Stomach (tissue), 8 donors: ENCODE measurements at regions not wholly inside any gene's neighbourhood (a gene's known extent, or its start where the extent isn't known, plus 50 kb on each side); places are given as distances from the start of the nearest gene placed in this dataset.

Experiments
- DNase-seq, 2 donors: peaks; one replicate each; pipeline versions ENCODE4 v3.0.0 to v3.0.0-alpha.2; 2013 to 2019
- H3K27ac ChIP-seq, 5 donors: fragments of 200-600 bp in 4 of 5; sonication (generic) in 4 of 5; one replicate each; pipeline ENCODE4 v1.5.1; 2013 to 2019; ENCODE audit warnings: mild to moderate bottlenecking in 1 of 5, moderate library complexity in 1 of 5
- H3K27me3 ChIP-seq, 3 donors: fragments of 200-600 bp; sonication (generic); one replicate each; pipeline ENCODE4 v1.5.1; 2017 to 2019; ENCODE audit warnings: mixed run types in 1 of 3
- H3K36me3 ChIP-seq, 4 donors: fragments of 200-600 bp; sonication (generic); 1 replicate in 3 of 4; 2 replicates in 1 of 4; pipeline ENCODE4 v1.5.1; 2016 to 2019
- H3K4me1 ChIP-seq, 4 donors: fragments of 200-600 bp; sonication (generic); one replicate each; pipeline ENCODE4 v1.5.1; 2016 to 2019
- H3K4me3 ChIP-seq, 4 donors: fragments of 200-600 bp; sonication (generic) in 3 of 4; one replicate each; pipeline ENCODE4 v1.5.1; 2016 to 2019; ENCODE audit warnings: mild to moderate bottlenecking in 1 of 4
- H3K9me3 ChIP-seq, 4 donors: fragments of 200-600 bp; sonication (generic); one replicate each; pipeline ENCODE4 v1.5.1; 2016 to 2019
- EP300 ChIP-seq: sonication (generic); formaldehyde crosslinking; IDR thresholded peaks from one replicate; pipeline ENCODE4 v1.6.1; 2017; ENCODE audit warnings: antibody characterized with exemption
- POLR2A ChIP-seq, 4 donors: fragments of 450-650 bp; IDR thresholded peaks; one replicate each; pipeline ENCODE4 v1.6.1; 2016; ENCODE audit warnings: antibody characterized with exemption in 4 of 4, control low read depth in 2 of 4, mild to moderate bottlenecking in 1 of 4, moderate library complexity in 1 of 4
- POLR2AphosphoS5 ChIP-seq, 3 donors: sonication (generic); formaldehyde crosslinking; IDR thresholded peaks; one replicate each; pipeline ENCODE4 v1.6.1; 2016; ENCODE audit warnings: antibody characterized with exemption in 3 of 3
- WGBS, 5 donors: extraction: QIAGEN DNeasy Blood & Tissue Kit in 3 of 5; methylation state at CpG; one replicate each; pipeline versions ENCODE4 v1.1.5 to v1.1.7; 2013 to 2018; 5-methylcytosine and 5-hydroxymethylcytosine counted together
- intact Hi-C: fragments of 100-400 bp; cut with DNase I; formaldehyde crosslinking; loops from one replicate; pipeline ENCODE4 v1.15.1; 2023; ENCODE audit warnings: low total_unique reads
- TF ChIP-seq, protein P1 (sequence below), 7 experiments: fragments of 450-650 bp in 4 of 7; fragments of 200-600 bp in 3 of 7; sonication (generic) in 3 of 7; IDR thresholded peaks; one replicate each; pipeline ENCODE4 v1.5.1; 2016 to 2019; ENCODE audit warnings: antibody characterized with exemption in 7 of 7, control low read depth in 2 of 7, mild to moderate bottlenecking in 1 of 7
- donor health status: healthy with polysubstance abuse.
- donor health status: Bipolar disorder and iron deficiency.
- donor health status: healthy.

GRCh38 chr2:235378944-235379343, 114.9 kb upstream of the AGAP1 start:
- Histone ChIP-seq H3K27ac (no peak overlapping the region), H3K36me3 (no peaks in the 10 kb centered on the region), H3K27me3 (no peaks in the 10 kb centered on the region), H3K4me3 (no peak overlapping the region), H3K4me1 (no peaks in the 10 kb centered on the region), H3K9me3 (no peaks in the 10 kb centered on the region)
- 77 to 94% (median 88%) methylated on average over 4 of the region's 4 CpGs for WGBS, 5 donors
- no peak for DNase-seq
- no peak for TF ChIP-seq POLR2A (IDR thresholded peaks at IDR 0.05)
- no peak for TF ChIP-seq EP300
- TF ChIP-seq POLR2AphosphoS5 (IDR thresholded peaks at IDR 0.05), result no peak
- TF ChIP-seq, protein P1, sequence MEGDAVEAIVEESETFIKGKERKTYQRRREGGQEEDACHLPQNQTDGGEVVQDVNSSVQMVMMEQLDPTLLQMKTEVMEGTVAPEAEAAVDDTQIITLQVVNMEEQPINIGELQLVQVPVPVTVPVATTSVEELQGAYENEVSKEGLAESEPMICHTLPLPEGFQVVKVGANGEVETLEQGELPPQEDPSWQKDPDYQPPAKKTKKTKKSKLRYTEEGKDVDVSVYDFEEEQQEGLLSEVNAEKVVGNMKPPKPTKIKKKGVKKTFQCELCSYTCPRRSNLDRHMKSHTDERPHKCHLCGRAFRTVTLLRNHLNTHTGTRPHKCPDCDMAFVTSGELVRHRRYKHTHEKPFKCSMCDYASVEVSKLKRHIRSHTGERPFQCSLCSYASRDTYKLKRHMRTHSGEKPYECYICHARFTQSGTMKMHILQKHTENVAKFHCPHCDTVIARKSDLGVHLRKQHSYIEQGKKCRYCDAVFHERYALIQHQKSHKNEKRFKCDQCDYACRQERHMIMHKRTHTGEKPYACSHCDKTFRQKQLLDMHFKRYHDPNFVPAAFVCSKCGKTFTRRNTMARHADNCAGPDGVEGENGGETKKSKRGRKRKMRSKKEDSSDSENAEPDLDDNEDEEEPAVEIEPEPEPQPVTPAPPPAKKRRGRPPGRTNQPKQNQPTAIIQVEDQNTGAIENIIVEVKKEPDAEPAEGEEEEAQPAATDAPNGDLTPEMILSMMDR (IDR thresholded peaks at IDR 0.05), result no peak
- intact Hi-C loops, result no loop called here

DNA sequence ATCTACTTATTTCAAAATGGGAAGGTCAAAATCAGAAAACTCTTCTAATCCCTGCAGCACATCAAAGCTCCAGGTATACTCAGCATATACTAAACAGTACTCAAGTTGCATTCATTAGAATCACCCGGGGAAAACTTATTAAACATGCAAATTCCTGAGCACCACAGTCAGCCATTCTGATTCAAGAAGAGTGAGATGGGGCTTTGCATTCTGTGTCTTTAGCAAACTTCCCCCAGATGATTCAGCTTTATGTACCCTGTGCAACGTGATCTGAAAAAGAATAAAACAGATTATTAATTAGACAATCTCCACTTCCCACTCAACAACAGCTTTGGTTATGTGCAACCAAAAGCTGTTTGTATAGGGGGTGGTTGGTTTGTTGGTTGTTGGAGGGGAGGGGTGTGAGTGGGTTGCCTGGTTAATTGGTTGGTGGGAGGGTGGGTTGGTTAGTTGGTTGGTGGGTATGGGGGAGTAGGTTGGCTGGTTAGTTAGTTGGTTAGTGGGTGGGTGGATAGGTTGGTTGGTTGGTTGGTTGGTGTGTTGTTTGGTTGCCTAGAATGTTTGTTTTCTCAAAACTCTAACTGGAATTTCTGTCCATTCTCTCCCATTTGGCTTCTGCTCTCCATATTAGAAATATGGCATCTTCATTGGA, 112.5 kb upstream of the AGAP1 start:
- no peak for TF ChIP-seq POLR2A (IDR thresholded peaks at IDR 0.05)
- no peak for TF ChIP-seq EP300
- TF ChIP-seq, protein P1 (IDR thresholded peaks at IDR 0.05), result no peak
- TF ChIP-seq POLR2AphosphoS5 (IDR thresholded peaks at IDR 0.05), result no peak
- WGBS, 5 donors, result 55 to 73% (median 68%) methylated on average over 2 of the region's 2 CpGs

DNA sequence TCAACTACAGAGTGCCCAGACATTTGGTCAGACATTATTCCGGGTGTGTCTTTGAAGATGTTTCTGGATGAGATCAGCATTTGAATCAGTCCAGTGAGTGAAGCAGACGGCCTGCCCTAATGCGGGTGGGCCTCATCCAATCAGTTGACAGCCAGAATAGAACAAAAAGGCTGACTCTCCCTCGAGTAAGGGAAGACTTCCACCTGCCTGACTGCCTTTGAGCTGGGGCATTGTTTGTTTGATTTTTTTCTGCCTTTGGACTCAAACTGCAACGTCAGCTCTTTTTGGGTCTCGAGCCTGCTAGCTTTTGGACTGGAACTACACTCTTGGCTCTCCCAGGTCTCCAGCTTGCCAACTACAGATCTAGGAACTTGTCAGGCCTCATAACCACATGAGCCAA, 111.7 kb upstream of the AGAP1 start:
- no peaks in the 10 kb centered on the region for H3K36me3 ChIP-seq
- H3K27ac ChIP-seq, result no peak overlapping the region
- no peak for TF ChIP-seq POLR2AphosphoS5 (IDR thresholded peaks at IDR 0.05)
- TF ChIP-seq, protein P1 (IDR thresholded peaks at IDR 0.05), result no peak
- no peak for TF ChIP-seq POLR2A (IDR thresholded peaks at IDR 0.05)
- no peak for TF ChIP-seq EP300
- peak in 1 of 2 donors; percentile 41 for DNase-seq
- H3K27me3 ChIP-seq, result peaks cover 0 to 9% (median 0%) of the 10 kb centered on the region in 3 donors
- 61 to 68% (median 66%) methylated on average over 6 of the region's 6 CpGs for WGBS, 5 donors
- intact Hi-C loops, result no loop called here
- H3K4me3 ChIP-seq, result no peak overlapping the region
- H3K9me3 ChIP-seq, result no peaks in the 10 kb centered on the region
- H3K4me1 ChIP-seq, result no peaks in the 10 kb centered on the region

More for the DNA sequence above, 112.5 kb upstream of the AGAP1 start:
- Histone ChIP-seq H3K9me3 (no peaks in the 10 kb centered on the region), H3K36me3 (no peaks in the 10 kb centered on the region), H3K4me3 (no peak overlapping the region), H3K27ac (no peak overlapping the region), H3K27me3 (peaks cover 0 to 9% (median 0%) of the 10 kb centered on the region in 3 donors), H3K4me1 (no peaks in the 10 kb centered on the region)
- no peak for DNase-seq
- intact Hi-C loops, result no loop called here

DNA sequence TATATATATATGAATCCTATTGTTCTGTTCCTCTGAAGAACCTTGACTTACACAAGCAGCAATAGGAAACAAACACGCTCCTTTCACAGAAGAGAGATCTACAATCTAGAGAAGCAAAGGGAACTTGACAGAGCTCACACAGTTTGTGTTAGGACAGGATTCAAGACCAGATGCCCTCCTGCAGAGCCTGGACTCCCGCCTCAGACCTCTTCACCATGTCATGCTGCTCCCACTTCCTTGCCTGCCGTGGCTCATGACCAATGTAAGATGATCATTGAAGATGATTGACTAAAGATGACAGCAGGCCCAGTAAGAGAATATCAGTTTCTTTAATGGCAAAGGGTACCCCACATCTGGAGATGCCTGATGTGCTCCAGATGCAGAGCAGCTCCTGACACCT, 111.2 kb upstream of the AGAP1 start:
- H3K4me3 ChIP-seq, result no peak overlapping the region
- no peaks in the 10 kb centered on the region for H3K36me3 ChIP-seq
- intact Hi-C loops, result no loop called here
- H3K27ac ChIP-seq, result no peak overlapping the region
- no peak for TF ChIP-seq EP300
- TF ChIP-seq, protein P1 (IDR thresholded peaks at IDR 0.05), result no peak
- TF ChIP-seq POLR2A (IDR thresholded peaks at IDR 0.05), result no peak
- no peak for TF ChIP-seq POLR2AphosphoS5 (IDR thresholded peaks at IDR 0.05)
- no peak for DNase-seq
- no peaks in the 10 kb centered on the region for H3K4me1 ChIP-seq
- H3K9me3 ChIP-seq, result no peaks in the 10 kb centered on the region
- H3K27me3 ChIP-seq, result peaks cover 0 to 9% (median 0%) of the 10 kb centered on the region in 3 donors
- WGBS, 5 donors, result 82 to 94% (median 93%) methylated on average over 3 of the region's 3 CpGs
